HG02623 (cell line): ENCODE measurements at regions not wholly inside any gene's neighbourhood (a gene's known extent, or its start where the extent isn't known, plus 50 kb on each side); places are given as distances from the start of the nearest gene placed in this dataset.

ENCODE experiments used
- ATAC-seq: cut with Tn5 transposase; IDR thresholded peaks from one replicate; pipeline ENCODE4 v1.9.1; 2021; ENCODE audit warnings: moderate library complexity; ENCODE audit not compliant: unreplicated experiment

- ATAC-seq: no peak
Measured at GRCh38 chr6:143621876-143622605, 55.7 kb upstream of the PHACTR2 start.

DNA sequence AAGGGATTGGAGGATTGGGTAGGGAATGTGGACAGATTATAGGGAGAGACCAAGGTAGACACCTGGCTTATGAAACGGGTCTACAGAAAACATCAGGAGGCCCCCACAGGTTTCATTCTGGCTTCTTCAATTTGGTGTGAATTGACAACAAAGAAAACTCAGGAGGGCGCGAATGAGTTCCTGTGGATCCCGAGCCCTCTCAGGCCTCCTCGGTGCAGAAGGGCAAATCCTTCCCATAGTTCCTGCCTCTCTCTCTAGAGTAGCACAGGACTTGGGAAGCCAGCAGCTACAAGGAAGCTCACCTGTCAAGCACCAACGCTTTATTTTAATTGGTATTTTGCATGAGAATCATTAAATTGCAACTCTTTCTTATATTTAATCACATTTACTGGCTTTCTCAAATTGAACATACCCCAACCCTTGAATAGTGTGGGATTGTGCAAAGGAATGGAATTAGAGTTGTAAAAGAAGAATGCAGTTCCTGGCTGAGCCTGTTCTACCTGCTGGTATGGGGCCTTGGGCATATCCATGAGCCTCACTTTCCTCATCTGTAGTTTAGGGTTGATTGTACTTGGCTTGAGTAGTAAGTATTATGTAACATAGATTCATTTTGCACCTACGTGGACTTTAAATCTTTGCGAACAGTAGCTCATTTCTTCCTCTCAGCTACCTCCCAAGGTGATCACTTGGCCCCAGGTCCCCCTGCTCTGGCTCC, 56.4 kb upstream of the PHACTR2 start:
- no peak for ATAC-seq

DNA sequence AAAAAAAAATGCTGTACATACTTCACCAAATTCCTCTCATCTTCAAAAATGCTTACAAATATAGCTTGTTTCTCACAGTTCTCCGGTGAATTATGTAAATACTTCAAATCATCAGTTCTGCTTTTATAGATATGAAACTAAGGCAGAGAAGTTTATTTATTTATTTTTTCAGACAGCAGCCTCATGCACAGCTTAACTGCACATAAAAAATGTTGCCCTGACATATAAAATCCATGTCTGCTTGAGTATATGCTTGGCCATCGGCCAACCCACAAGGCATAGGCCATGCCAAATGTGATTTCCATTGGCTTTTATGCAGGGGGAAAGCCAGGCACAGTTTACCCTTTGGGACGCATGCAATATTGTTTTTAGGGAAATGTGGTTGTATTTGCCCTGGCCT, 57.3 kb upstream of the PHACTR2 start:
- ATAC-seq: no peak

DNA sequence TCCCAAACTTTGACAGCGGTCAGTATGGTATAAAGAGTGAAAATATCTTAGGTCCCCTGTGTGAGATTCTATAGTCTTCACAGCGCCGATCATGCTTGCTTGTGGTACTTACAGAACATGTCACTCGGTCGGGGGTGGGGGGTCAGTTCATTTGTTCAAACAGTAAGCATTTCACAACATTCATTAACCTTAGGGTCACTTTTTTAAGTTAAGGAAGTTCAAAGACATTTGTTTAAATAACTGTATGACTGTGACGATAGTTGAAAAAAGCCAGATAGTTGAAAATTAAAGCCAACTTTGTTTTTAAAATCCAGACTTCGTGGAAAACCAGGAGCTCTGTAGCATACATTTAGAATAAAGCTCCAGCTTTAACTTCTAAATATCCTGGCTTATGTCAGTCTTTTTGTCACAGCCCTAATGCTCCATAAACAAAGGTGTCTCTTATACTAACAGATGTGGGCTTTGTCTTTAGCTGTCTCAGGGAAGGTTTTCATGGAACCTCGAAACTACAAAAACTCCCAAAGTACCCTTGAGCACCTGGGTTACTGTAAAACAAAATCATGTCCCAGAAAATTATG, 57.9 kb upstream of the PHACTR2 start:
- ATAC-seq: no peak

GRCh38 chr6:143616741-143617140, 61.0 kb upstream of the PHACTR2 start:
- no peak for ATAC-seq

DNA sequence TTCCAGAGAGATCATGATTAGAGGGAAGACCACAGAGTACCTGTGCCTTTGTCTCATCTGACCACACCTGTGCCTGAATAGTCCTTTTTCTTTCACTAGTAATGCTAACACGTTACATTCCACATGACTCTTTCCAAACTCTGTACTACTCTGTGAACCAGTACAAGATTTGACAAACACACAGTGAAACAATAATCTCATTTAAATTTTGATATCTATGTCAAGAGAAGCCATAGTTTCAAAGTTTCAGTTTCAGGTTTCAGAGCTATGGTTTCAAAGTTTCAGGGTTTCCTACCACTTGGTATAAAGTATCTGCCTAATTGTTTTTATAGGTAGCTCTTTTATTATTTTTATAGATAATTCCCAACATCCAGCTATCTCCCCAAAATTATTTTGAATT, 62.0 kb upstream of the PHACTR2 start:
- ATAC-seq: no peak

GRCh38 chr6:143614235-143614634, 63.5 kb upstream of the PHACTR2 start:
- ATAC-seq: no peak

- ATAC-seq: no peak
Measured at GRCh38 chr6:143613749-143614148, 64.0 kb upstream of the PHACTR2 start.

- no peak for ATAC-seq
Measured at GRCh38 chr6:143612186-143612585, 65.6 kb upstream of the PHACTR2 start.

DNA sequence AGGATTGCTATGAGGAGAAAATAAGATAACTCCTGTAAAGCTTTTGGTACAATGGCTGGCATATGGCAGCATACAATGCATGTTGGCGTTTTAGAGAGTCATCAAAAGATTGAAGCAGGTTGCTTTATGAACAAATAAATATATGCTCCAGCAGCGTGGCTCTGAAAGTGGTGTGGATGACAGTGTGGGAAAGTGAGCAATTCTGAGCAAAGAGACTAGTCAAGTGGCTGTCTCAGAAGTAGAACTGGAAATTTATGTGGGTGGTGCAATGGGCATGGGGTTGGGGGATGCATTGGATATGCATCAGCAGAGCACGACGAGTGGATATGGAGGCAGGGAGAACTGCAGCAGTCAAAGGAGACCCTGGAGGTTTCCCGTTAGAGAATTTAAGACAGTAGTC, 66.2 kb upstream of the PHACTR2 start:
- no peak for ATAC-seq

GRCh38 chr6:143609972-143610371, 67.8 kb upstream of the PHACTR2 start:
- ATAC-seq: no peak

DNA sequence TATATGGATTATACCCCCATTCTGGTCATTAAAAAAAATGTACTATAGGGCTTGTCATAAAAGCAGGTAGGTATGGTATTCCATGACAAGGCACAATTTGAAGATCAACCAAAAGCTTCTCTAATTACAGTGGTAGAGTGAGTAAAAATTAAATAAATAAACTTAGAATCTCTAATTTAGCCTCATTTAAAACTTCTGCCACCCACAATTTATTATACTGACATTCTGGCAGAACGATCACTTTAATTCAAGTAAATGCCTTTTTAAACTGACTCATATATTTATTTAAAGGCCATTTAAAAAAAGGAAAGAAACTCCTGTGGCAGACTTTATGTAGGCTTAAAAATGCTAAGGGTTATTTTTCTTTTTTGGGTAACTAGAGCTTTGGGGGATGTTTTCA, 68.3 kb upstream of the PHACTR2 start:
- no peak for ATAC-seq

DNA sequence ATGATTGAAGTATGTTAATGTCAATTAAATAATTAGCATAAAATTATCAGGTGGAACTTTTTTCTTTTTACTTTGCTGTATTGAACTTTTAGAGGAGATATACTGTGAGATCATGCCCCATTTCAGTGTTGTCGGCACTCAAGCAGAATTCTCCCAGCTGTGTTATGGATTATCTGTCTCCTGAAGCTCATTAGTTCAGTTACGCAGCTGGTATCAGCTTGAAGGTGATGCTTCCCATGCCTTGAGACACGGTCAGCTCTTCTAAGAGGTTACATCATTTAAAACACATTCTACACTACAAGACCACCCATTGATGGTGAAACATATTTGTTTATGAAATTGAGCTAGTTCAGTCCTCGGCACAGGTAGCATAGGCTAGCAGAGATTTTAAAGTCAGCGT, 68.9 kb upstream of the PHACTR2 start:
- ATAC-seq: no peak

DNA sequence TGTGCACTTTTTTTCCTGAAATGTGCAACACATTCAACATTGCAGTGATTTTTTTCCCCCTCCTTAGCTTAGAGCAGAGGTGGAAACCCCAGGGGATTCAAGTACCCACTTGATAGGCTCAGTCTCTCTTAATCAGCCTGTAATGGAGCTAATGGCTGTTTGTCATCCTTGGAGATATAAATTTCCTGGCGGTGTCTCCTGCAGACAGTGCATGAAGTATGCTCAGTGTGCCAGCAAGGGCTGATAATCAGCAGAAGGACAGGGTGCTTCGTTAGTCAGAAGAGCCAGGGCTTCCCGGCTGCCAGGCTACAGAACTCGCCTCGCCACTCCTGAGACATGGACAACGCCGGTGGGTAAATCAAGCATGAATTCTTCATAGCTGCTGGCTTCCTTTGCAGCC, 69.8 kb upstream of the PHACTR2 start:
- ATAC-seq: no peak

DNA sequence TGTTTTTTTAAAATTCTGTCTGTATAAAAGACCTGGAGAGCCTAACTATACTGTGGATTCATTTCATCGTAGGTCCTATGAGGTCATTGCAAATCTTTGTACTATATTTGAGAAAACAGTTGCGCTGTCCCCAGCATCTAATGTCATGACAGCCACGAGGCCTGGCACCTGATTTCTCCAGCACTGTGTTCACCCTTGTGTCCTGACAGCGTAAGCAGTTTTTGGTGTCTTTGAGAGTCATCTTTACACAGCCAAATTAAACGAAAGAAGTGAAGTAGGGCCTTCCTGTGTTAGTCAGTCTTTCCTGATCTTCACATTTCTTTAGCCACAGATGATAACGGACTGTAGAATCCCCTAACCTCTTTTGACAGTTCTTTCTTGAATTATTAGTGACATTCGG, 70.6 kb upstream of the PHACTR2 start:
- ATAC-seq: no peak

GRCh38 chr6:143605906-143606521, 71.8 kb upstream of the PHACTR2 start:
- ATAC-seq: no peak

DNA sequence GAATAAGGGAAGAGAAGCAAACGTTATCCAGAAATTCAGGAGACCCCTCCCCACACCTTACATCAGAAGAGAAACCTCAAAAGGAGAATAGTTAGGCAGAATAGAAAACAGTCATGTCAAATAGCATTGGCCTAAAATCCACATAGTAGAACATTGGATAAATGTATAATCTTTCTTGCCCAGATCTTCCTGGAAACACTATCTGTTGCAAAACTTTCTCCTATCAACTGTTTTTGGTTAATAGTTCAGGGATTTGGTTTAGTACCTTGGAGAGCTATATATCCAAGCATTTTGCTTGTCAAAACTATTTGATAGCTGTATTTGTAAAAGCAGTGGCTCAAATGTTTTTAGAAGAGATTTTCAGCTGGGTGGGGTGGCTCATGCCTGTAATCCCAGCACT, 74.3 kb upstream of the PHACTR2 start:
- no peak for ATAC-seq

DNA sequence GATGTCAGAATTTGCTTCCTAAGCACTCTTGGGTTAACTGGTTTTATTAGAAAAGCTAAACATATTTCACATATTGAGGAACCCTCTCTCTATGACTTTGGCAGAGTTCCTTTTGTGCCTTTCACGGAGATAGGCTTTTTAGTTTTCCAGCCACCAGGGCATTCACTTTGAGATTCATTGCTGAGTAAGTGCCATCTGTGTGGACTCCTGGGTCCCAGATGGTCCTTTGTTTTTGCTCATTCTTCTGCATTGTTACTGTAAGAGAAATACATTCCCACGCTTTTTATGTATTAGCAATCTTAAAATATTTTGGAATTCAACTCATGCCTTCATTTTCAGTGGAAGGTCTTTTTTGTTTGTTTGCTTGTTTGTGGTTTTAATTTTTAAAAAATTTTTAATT, 76.3 kb upstream of the PHACTR2 start:
- ATAC-seq: no peak

- no peak for ATAC-seq
Measured at GRCh38 chr6:143600821-143601220, 76.9 kb upstream of the PHACTR2 start.

GRCh38 chr6:143598466-143599080, 79.2 kb upstream of the PHACTR2 start:
- no peak for ATAC-seq

- no peak for ATAC-seq
Measured at GRCh38 chr6:143596866-143597265, 80.9 kb upstream of the PHACTR2 start.
